Breast epithelium (tissue), 3 donors: ENCODE measurements at regions not wholly inside any gene's neighbourhood (a gene's known extent, or its start where the extent isn't known, plus 50 kb on each side); places are given as distances from the start of the nearest gene placed in this dataset.

Experiments used
- POLR2A ChIP-seq: fragments of 450-650 bp; IDR thresholded peaks from one replicate; pipeline ENCODE4 v1.6.1; 2016; ENCODE audit warnings: antibody characterized with exemption, mild to moderate bottlenecking, moderate library complexity
- POLR2AphosphoS5 ChIP-seq, 3 donors: sonication (generic); formaldehyde crosslinking; IDR thresholded peaks; one replicate each; pipeline ENCODE4 v1.6.1; 2017; ENCODE audit warnings: antibody characterized with exemption in 3 of 3
- TF ChIP-seq, protein P1 (sequence below), 3 donors: fragments of 450-650 bp; IDR thresholded peaks; one replicate each; pipeline ENCODE4 v1.5.1; 2016 to 2017; ENCODE audit warnings: antibody characterized with exemption in 3 of 3, mild to moderate bottlenecking in 3 of 3, moderate library complexity in 3 of 3

DNA sequence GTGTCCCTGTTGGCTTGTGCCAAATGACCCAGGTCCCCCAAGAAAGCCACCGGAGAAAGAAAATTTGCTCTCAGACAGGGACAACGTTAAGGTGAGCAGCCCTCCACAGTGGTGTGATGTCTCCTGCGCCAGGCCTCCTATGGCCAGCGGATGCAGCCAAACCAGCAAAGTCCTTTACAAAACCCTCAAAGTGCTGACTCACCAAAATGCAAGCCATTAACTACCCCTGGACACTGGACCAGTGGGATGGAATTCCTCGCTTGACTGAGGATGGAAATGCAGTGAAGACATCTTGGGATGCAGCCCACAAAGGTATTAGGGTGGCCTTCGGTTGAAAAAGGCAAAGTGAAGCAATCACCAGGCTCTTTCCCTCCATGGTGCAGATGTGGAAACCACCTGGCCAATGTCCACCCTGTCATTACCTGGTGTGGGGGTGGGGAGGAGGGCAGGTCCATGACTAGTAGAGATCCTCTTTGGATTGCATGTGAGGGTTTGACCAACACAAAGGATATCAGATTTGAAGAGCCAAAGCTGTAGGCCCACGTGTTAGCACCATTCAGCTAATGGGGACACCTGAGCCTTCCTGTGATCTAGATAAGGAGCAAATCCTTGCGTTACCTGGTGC is 127.4 kb upstream of the SLC6A11 start:
- TF ChIP-seq, protein P1, sequence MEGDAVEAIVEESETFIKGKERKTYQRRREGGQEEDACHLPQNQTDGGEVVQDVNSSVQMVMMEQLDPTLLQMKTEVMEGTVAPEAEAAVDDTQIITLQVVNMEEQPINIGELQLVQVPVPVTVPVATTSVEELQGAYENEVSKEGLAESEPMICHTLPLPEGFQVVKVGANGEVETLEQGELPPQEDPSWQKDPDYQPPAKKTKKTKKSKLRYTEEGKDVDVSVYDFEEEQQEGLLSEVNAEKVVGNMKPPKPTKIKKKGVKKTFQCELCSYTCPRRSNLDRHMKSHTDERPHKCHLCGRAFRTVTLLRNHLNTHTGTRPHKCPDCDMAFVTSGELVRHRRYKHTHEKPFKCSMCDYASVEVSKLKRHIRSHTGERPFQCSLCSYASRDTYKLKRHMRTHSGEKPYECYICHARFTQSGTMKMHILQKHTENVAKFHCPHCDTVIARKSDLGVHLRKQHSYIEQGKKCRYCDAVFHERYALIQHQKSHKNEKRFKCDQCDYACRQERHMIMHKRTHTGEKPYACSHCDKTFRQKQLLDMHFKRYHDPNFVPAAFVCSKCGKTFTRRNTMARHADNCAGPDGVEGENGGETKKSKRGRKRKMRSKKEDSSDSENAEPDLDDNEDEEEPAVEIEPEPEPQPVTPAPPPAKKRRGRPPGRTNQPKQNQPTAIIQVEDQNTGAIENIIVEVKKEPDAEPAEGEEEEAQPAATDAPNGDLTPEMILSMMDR (IDR thresholded peaks at IDR 0.05), result no peak
- TF ChIP-seq POLR2AphosphoS5 (IDR thresholded peaks at IDR 0.05), result no peak
- TF ChIP-seq POLR2A, result no peak
